ENCODE measurements at regions not wholly inside any gene's neighbourhood (a gene's known extent, or its start where the extent isn't known, plus 50 kb on each side); places are given as distances from the start of the nearest gene placed in this dataset.
"Not testable (repeated sequence)": the region's sequence is repeated elsewhere in the genome, so short reads cannot be mapped to it uniquely, and the experiment has no call there.

GRCh38 chr16:15274796-15275195, 103.3 kb downstream of the NPIPA5 start:
- not testable (repeated sequence) for H3K27ac ChIP-seq (replicated peaks; ENCODE audit: low read length); H3K9ac ChIP-seq (ENCODE audit: low read depth, low read length, poor library complexity); H4K8ac ChIP-seq (ENCODE audit: low read depth, low read length); H3K4me2 ChIP-seq (ENCODE audit: insufficient read depth, low read length, poor library complexity, severe bottlenecking); H3K79me1 ChIP-seq (ENCODE audit: low read depth, low read length); H4K91ac ChIP-seq (ENCODE audit: low read depth, low read length, poor library complexity); DNase-seq (ENCODE audit: low spot score); H3K36me3 ChIP-seq (replicated peaks in 1 of 2; ENCODE audit: control insufficient read depth in 2 of 2, insufficient read depth in 2 of 2, low read length in 2 of 2); H3K23ac ChIP-seq (ENCODE audit: low read depth, low read length, poor library complexity); H3K4me3 ChIP-seq (ENCODE audit: low read length in 2 of 2); H3K4ac ChIP-seq (ENCODE audit: low read length); H2AK5ac ChIP-seq (ENCODE audit: low read depth, low read length); H2BK5ac ChIP-seq (ENCODE audit: low read length); H3K9me3 ChIP-seq (replicated peaks in 1 of 2; ENCODE audit: control insufficient read depth in 2 of 2, insufficient read depth in 1 of 2, low read depth in 1 of 2, low read length in 2 of 2); H3K18ac ChIP-seq (ENCODE audit: low read length); H2BK15ac ChIP-seq (ENCODE audit: low read length); H3K27me3 ChIP-seq (ENCODE audit: control insufficient read depth in 3 of 3, insufficient read depth in 3 of 3, low read depth in 1 of 3, low read length in 3 of 3); H2BK120ac ChIP-seq (ENCODE audit: low read depth, low read length); H3K4me1 ChIP-seq (ENCODE audit: control insufficient read depth in 2 of 2, insufficient read depth in 1 of 2, low read depth in 1 of 2, low read length in 2 of 2); H3K14ac ChIP-seq (ENCODE audit: low read length); H2AFZ ChIP-seq (ENCODE audit: low read length); H2BK12ac ChIP-seq (ENCODE audit: low read length)
- WGBS, 2 donors (ENCODE audit: extremely low coverage in 2 of 2, insufficient read length in 2 of 2, insufficient replicate concordance in 1 of 2): no CpG with 5 or more reads among the region's 8 CpGs

GRCh38 chr16:15273964-15274363, 104.1 kb downstream of the NPIPA5 start:
- not testable (repeated sequence) for DNase-seq (ENCODE audit: low spot score); H3K27me3 ChIP-seq (ENCODE audit: control insufficient read depth in 3 of 3, insufficient read depth in 3 of 3, low read depth in 1 of 3, low read length in 3 of 3); H2BK15ac ChIP-seq (ENCODE audit: low read length); H3K4me1 ChIP-seq (ENCODE audit: control insufficient read depth in 2 of 2, insufficient read depth in 1 of 2, low read depth in 1 of 2, low read length in 2 of 2); H2BK12ac ChIP-seq (ENCODE audit: low read length); H3K18ac ChIP-seq (ENCODE audit: low read length); H3K27ac ChIP-seq (replicated peaks; ENCODE audit: low read length); H3K9ac ChIP-seq (ENCODE audit: low read depth, low read length, poor library complexity); H3K4me2 ChIP-seq (ENCODE audit: insufficient read depth, low read length, poor library complexity, severe bottlenecking); H4K8ac ChIP-seq (ENCODE audit: low read depth, low read length); H2BK120ac ChIP-seq (ENCODE audit: low read depth, low read length); H3K36me3 ChIP-seq (replicated peaks in 1 of 2; ENCODE audit: control insufficient read depth in 2 of 2, insufficient read depth in 2 of 2, low read length in 2 of 2); H3K79me1 ChIP-seq (ENCODE audit: low read depth, low read length); H3K14ac ChIP-seq (ENCODE audit: low read length); H2BK5ac ChIP-seq (ENCODE audit: low read length); H3K4ac ChIP-seq (ENCODE audit: low read length); H3K9me3 ChIP-seq (replicated peaks in 1 of 2; ENCODE audit: control insufficient read depth in 2 of 2, insufficient read depth in 1 of 2, low read depth in 1 of 2, low read length in 2 of 2); H2AK5ac ChIP-seq (ENCODE audit: low read depth, low read length); H3K23ac ChIP-seq (ENCODE audit: low read depth, low read length, poor library complexity); H4K91ac ChIP-seq (ENCODE audit: low read depth, low read length, poor library complexity); H2AFZ ChIP-seq (ENCODE audit: low read length); H3K4me3 ChIP-seq (ENCODE audit: low read length in 2 of 2)
- WGBS, 2 donors (ENCODE audit: extremely low coverage in 2 of 2, insufficient read length in 2 of 2, insufficient replicate concordance in 1 of 2): no CpG with 5 or more reads among the region's 1 CpG

- no CpG with 5 or more reads among the region's 6 CpGs for WGBS, 2 donors (ENCODE audit: extremely low coverage in 2 of 2, insufficient read length in 2 of 2, insufficient replicate concordance in 1 of 2)
- not testable (repeated sequence) for H2BK5ac ChIP-seq (ENCODE audit: low read length)
Observed at GRCh38 chr16:15266941-15267340, 111.2 kb downstream of the NPIPA5 start.

DNA sequence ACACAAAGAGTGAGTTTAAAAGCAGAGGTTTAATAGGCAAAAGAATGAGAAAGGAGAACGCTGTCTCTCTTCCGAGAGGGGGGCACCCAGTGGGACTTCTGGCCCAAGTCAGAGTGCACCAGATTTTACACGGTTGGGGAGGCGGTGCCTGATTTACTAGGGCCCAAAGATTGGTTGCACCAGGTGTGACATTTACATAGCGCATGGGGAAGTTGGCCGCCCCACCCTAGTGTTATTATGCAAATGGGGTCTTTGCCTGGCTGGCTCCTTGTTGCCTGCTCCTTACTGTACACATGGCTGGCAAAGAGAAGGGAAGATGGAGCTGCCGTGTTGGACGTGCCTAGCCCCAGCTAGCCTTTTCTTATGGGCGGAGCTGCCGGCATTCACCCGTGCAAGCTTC, 115.9 kb downstream of the NPIPA5 start:
- H3K4ac ChIP-seq (ENCODE audit: low read length); H3K36me3 ChIP-seq (replicated peaks in 1 of 2; ENCODE audit: control insufficient read depth in 2 of 2, insufficient read depth in 2 of 2, low read length in 2 of 2); H4K8ac ChIP-seq (ENCODE audit: low read depth, low read length); H3K18ac ChIP-seq (ENCODE audit: low read length); H2AFZ ChIP-seq (ENCODE audit: low read length); H3K79me1 ChIP-seq (ENCODE audit: low read depth, low read length); H3K4me3 ChIP-seq (ENCODE audit: low read length in 2 of 2); H3K14ac ChIP-seq (ENCODE audit: low read length); DNase-seq (ENCODE audit: low spot score); H3K4me1 ChIP-seq (ENCODE audit: control insufficient read depth in 2 of 2, insufficient read depth in 1 of 2, low read depth in 1 of 2, low read length in 2 of 2); H2BK12ac ChIP-seq (ENCODE audit: low read length); H2BK120ac ChIP-seq (ENCODE audit: low read depth, low read length); H2BK5ac ChIP-seq (ENCODE audit: low read length); H3K23ac ChIP-seq (ENCODE audit: low read depth, low read length, poor library complexity); H2BK15ac ChIP-seq (ENCODE audit: low read length); H3K9me3 ChIP-seq (replicated peaks in 1 of 2; ENCODE audit: control insufficient read depth in 2 of 2, insufficient read depth in 1 of 2, low read depth in 1 of 2, low read length in 2 of 2); H2AK5ac ChIP-seq (ENCODE audit: low read depth, low read length); H4K91ac ChIP-seq (ENCODE audit: low read depth, low read length, poor library complexity); H3K27ac ChIP-seq (replicated peaks; ENCODE audit: low read length); H3K9ac ChIP-seq (ENCODE audit: low read depth, low read length, poor library complexity); H3K4me2 ChIP-seq (ENCODE audit: insufficient read depth, low read length, poor library complexity, severe bottlenecking); H3K27me3 ChIP-seq (ENCODE audit: control insufficient read depth in 3 of 3, insufficient read depth in 3 of 3, low read depth in 1 of 3, low read length in 3 of 3): not testable (repeated sequence)
- no CpG with 5 or more reads among the region's 11 CpGs for WGBS, 2 donors (ENCODE audit: extremely low coverage in 2 of 2, insufficient read length in 2 of 2, insufficient replicate concordance in 1 of 2)

More at GRCh38 chr16:15266941-15267340, 111.2 kb downstream of the NPIPA5 start:
- not testable (repeated sequence) for H3K79me1 ChIP-seq (ENCODE audit: low read depth, low read length); H3K9ac ChIP-seq (ENCODE audit: low read depth, low read length, poor library complexity); H2AFZ ChIP-seq (ENCODE audit: low read length); H3K4me1 ChIP-seq (ENCODE audit: control insufficient read depth in 2 of 2, insufficient read depth in 1 of 2, low read depth in 1 of 2, low read length in 2 of 2); H3K4me2 ChIP-seq (ENCODE audit: insufficient read depth, low read length, poor library complexity, severe bottlenecking); H3K27ac ChIP-seq (replicated peaks; ENCODE audit: low read length); H2AK5ac ChIP-seq (ENCODE audit: low read depth, low read length); H3K23ac ChIP-seq (ENCODE audit: low read depth, low read length, poor library complexity); H2BK15ac ChIP-seq (ENCODE audit: low read length); H3K9me3 ChIP-seq (replicated peaks in 1 of 2; ENCODE audit: control insufficient read depth in 2 of 2, insufficient read depth in 1 of 2, low read depth in 1 of 2, low read length in 2 of 2); DNase-seq (ENCODE audit: low spot score); H3K36me3 ChIP-seq (replicated peaks in 1 of 2; ENCODE audit: control insufficient read depth in 2 of 2, insufficient read depth in 2 of 2, low read length in 2 of 2); H2BK12ac ChIP-seq (ENCODE audit: low read length); H3K4me3 ChIP-seq (ENCODE audit: low read length in 2 of 2); H3K14ac ChIP-seq (ENCODE audit: low read length); H3K4ac ChIP-seq (ENCODE audit: low read length); H4K91ac ChIP-seq (ENCODE audit: low read depth, low read length, poor library complexity); H3K27me3 ChIP-seq (ENCODE audit: control insufficient read depth in 3 of 3, insufficient read depth in 3 of 3, low read depth in 1 of 3, low read length in 3 of 3); H3K18ac ChIP-seq (ENCODE audit: low read length); H2BK120ac ChIP-seq (ENCODE audit: low read depth, low read length); H4K8ac ChIP-seq (ENCODE audit: low read depth, low read length)

Data from neuronal stem cell (in vitro differentiated cells).